ENCODE measurements at regions not wholly inside any gene's neighbourhood (a gene's known extent, or its start where the extent isn't known, plus 50 kb on each side); places are given as distances from the start of the nearest gene placed in this dataset.

DNA sequence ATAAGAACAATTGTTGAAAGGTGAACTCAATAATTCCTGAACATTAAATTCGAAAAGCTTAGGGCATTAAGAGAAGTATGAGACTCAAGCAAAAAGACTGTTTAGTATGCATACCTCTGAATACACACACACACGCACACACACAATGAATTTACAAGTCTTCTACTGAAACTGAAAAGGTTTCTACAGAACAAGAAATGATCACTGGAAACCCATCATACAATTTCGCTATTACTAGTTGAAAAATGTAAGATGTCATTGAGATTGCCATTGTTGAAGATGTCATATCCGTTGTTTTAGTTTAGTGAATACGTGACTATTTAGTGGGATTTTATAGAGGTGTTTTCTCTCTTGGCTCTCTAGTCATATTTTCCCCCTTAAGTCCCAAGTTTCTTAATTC, 106.8 kb downstream of the FOXB1 start:
- no peaks in the 10 kb centered on the region for H3K9me3 ChIP-seq (ENCODE audit: control insufficient read depth in 1 of 2, insufficient read depth in 1 of 2, low read depth in 1 of 2, low read length in 2 of 2)
- H4K20me1 ChIP-seq (ENCODE audit: insufficient read depth) = no peaks in the 10 kb centered on the region
- H3K4me3 ChIP-seq (replicated peaks in 1 of 2; ENCODE audit: low read depth in 1 of 2, low read length in 2 of 2) = no peak overlapping the region
- DNase-seq (ENCODE audit: low read depth, low spot score) (no peak), ATAC-seq (no peak)
- no peaks in the 10 kb centered on the region for H3K4me1 ChIP-seq (ENCODE audit: control insufficient read depth in 1 of 2, insufficient read depth in 2 of 2, low read length in 2 of 2)
- no peak overlapping the region for H2AFZ ChIP-seq (ENCODE audit: low read depth, low read length, poor library complexity, severe bottlenecking)
- no peak overlapping the region for H3K27ac ChIP-seq (ENCODE audit: low read depth, low read length)
- H3K4me2 ChIP-seq (ENCODE audit: low read length) = no peak overlapping the region
- no TSS peak for BruUV-seq (replicated peaks)
- H3K27me3 ChIP-seq (ENCODE audit: insufficient read depth, low read length) = peaks cover 33% of the 10 kb centered on the region
- ChIA-PET RAD21 (ENCODE audit: low non-redundant PET in 1 of 2, low total read pairs in 2 of 2, uncharacterized antibody in 2 of 2, unreplicated experiment in 2 of 2) (no interaction called here), POLR2A (no interaction called here), CTCF (no interaction called here)
- H3K9ac ChIP-seq (ENCODE audit: low read length) = no peak overlapping the region
- H3K79me2 ChIP-seq (ENCODE audit: insufficient read depth, low read length) = no peaks in the 10 kb centered on the region
- no peaks in the 10 kb centered on the region for H3K36me3 ChIP-seq (ENCODE audit: control insufficient read depth in 1 of 2, insufficient read depth in 2 of 2, low read length in 2 of 2)
- H3K9me2 ChIP-seq (ENCODE audit: insufficient read depth) = no peaks in the 10 kb centered on the region
- TF ChIP-seq POLR2A (IDR thresholded peaks at IDR 0.05; ENCODE audit: borderline replicate concordance, extremely low read depth, insufficient read depth, insufficient read length) (no peak), JUND (IDR thresholded peaks at IDR 0.05) (no peak), ELF1 (IDR thresholded peaks at IDR 0.05; ENCODE audit: borderline replicate concordance, low read depth) (no peak), CEBPB (IDR thresholded peaks at IDR 0.05; ENCODE audit: low read depth) (no peak), TCF7L2 (IDR thresholded peaks at IDR 0.05; ENCODE audit: borderline replicate concordance, extremely low read depth, insufficient read depth, insufficient read length) (no peak), FOSL1 (IDR thresholded peaks at IDR 0.05; ENCODE audit: low read depth) (no peak), SIN3A (IDR thresholded peaks at IDR 0.05; ENCODE audit: low read depth) (no peak), SRF (IDR thresholded peaks at IDR 0.05; ENCODE audit: low read depth) (no peak), ZNF274 (IDR thresholded peaks at IDR 0.05; ENCODE audit: low read depth, low read length) (no peak), EGR1 (IDR thresholded peaks at IDR 0.05; ENCODE audit: low read depth) (no peak), ZFX (IDR thresholded peaks at IDR 0.05) (no peak), RAD21 (IDR thresholded peaks at IDR 0.05; ENCODE audit: low read depth) (no peak)
- TF ChIP-seq, protein P1, sequence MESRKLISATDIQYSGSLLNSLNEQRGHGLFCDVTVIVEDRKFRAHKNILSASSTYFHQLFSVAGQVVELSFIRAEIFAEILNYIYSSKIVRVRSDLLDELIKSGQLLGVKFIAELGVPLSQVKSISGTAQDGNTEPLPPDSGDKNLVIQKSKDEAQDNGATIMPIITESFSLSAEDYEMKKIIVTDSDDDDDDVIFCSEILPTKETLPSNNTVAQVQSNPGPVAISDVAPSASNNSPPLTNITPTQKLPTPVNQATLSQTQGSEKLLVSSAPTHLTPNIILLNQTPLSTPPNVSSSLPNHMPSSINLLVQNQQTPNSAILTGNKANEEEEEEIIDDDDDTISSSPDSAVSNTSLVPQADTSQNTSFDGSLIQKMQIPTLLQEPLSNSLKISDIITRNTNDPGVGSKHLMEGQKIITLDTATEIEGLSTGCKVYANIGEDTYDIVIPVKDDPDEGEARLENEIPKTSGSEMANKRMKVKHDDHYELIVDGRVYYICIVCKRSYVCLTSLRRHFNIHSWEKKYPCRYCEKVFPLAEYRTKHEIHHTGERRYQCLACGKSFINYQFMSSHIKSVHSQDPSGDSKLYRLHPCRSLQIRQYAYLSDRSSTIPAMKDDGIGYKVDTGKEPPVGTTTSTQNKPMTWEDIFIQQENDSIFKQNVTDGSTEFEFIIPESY (IDR thresholded peaks at IDR 0.05; ENCODE audit: extremely low read depth, insufficient replicate concordance, low read length) = no peak
- intact Hi-C loops (cut with micrococcal nuclease) = no loop called here

All from HCT116 (cell line).